OCI-M2 (cell line): ENCODE measurements at regions not wholly inside any gene's neighbourhood (a gene's known extent, or its start where the extent isn't known, plus 50 kb on each side); places are given as distances from the start of the nearest gene placed in this dataset.
"Not testable (repeated sequence)": the region's sequence is repeated elsewhere in the genome, so short reads cannot be mapped to it uniquely, and the experiment has no call there.

Experiments
- DNase-seq: peaks from one replicate; lab custom pipeline; 2025; ENCODE audit not compliant: unreplicated experiment; lab: John Stamatoyannopoulos, UW

- no peak for DNase-seq
Observed at GRCh38 chr13:44300895-44301638, 72.6 kb upstream of the SERP2 start.

- DNase-seq, result no peak
Observed at GRCh38 chr13:44301639-44302015, 72.0 kb upstream of the SERP2 start.

- DNase-seq, result no peak
Observed at GRCh38 chr13:44302233-44302632, 71.4 kb upstream of the SERP2 start.

GRCh38 chr13:44302940-44303575 is 70.6 kb upstream of the SERP2 start:
- no peak for DNase-seq

GRCh38 chr13:44303681-44304432 is 69.8 kb upstream of the SERP2 start:
- DNase-seq, result no peak

GRCh38 chr13:44304433-44304725 is 69.2 kb upstream of the SERP2 start:
- no peak for DNase-seq

- DNase-seq, result no peak
Observed at GRCh38 chr13:44305286-44305685, 68.3 kb upstream of the SERP2 start.

- DNase-seq, result no peak
Observed at GRCh38 chr13:44305917-44306370, 67.7 kb upstream of the SERP2 start.

GRCh38 chr13:44306371-44307192 is 67.0 kb upstream of the SERP2 start:
- no peak for DNase-seq

GRCh38 chr13:44307255-44307654 is 66.4 kb upstream of the SERP2 start:
- no peak for DNase-seq

GRCh38 chr13:44307844-44308243 is 65.8 kb upstream of the SERP2 start:
- DNase-seq, result no peak

- no peak for DNase-seq
Observed at GRCh38 chr13:44308352-44308751, 65.3 kb upstream of the SERP2 start.

GRCh38 chr13:44309794-44310757 is 63.5 kb upstream of the SERP2 start:
- no peak for DNase-seq

GRCh38 chr13:44311011-44311780 is 62.4 kb upstream of the SERP2 start:
- DNase-seq, result no peak

- no peak for DNase-seq
Observed at GRCh38 chr13:44312131-44312530, 61.5 kb upstream of the SERP2 start.

- DNase-seq, result no peak
Observed at GRCh38 chr13:44312834-44313551, 60.6 kb upstream of the SERP2 start.

- DNase-seq, result no peak
Observed at GRCh38 chr13:44313674-44314073, 60.0 kb upstream of the SERP2 start.

GRCh38 chr13:44314160-44314559 is 59.5 kb upstream of the SERP2 start:
- not testable (repeated sequence) for DNase-seq

GRCh38 chr13:44317752-44318151 is 55.9 kb upstream of the SERP2 start:
- no peak for DNase-seq
